GM12878 (cell line): ENCODE measurements at regions not wholly inside any gene's neighbourhood (a gene's known extent, or its start where the extent isn't known, plus 50 kb on each side); places are given as distances from the start of the nearest gene placed in this dataset.

Experiments used
- CTCF ChIP-seq, 3 experiments: IDR thresholded peaks in 2 of 3; conservative IDR thresholded peaks in 1 of 3; 2 replicates each; pipeline ENCODE4 v1.5.1; 2011; ENCODE audit warnings: low read depth in 3 of 3, low read length in 3 of 3, mild to moderate bottlenecking in 3 of 3, control low read depth in 2 of 3, moderate library complexity in 2 of 3, inconsistent platforms in 1 of 3, mixed read lengths in 1 of 3; ENCODE audit not compliant: control insufficient read depth in 2 of 3, insufficient read depth in 1 of 3; ENCODE audit errors: extremely low read depth in 1 of 3
- ESRRA ChIP-seq: IDR thresholded peaks from 2 replicates; pipeline ENCODE4 v1.6.1; 2012; ENCODE audit warnings: mild to moderate bottlenecking, low read length, improper control_type of control experiment
- EZH2 ChIP-seq: IDR thresholded peaks from 2 replicates; pipeline ENCODE4 v1.6.1; 2012; ENCODE audit warnings: low read depth, mild to moderate bottlenecking, control low read depth, inconsistent platforms, low read length, borderline replicate concordance; ENCODE audit not compliant: control insufficient read depth
- JUND ChIP-seq: IDR thresholded peaks from 2 replicates; pipeline ENCODE4 v1.6.1; 2012; ENCODE audit warnings: low read depth, mild to moderate bottlenecking, low read length, improper control_type of control experiment, moderate library complexity
- MAX ChIP-seq: IDR thresholded peaks from 2 replicates; pipeline ENCODE4 v1.6.1; 2012; ENCODE audit warnings: low read depth, low read length, improper control_type of control experiment
- MYC ChIP-seq: IDR thresholded peaks from 2 replicates; pipeline ENCODE4 v1.6.1; 2011; ENCODE audit warnings: mild to moderate bottlenecking, low read length, moderate library complexity, inconsistent platforms; ENCODE audit not compliant: insufficient read depth, insufficient replicate concordance, insufficient read length, severe bottlenecking
- SMC3 ChIP-seq: IDR thresholded peaks from 2 replicates; pipeline ENCODE4 v1.6.1; 2011; ENCODE audit warnings: low read length, improper control_type of control experiment, borderline replicate concordance
- STAT3 ChIP-seq: IDR thresholded peaks from 2 replicates; pipeline ENCODE4 v1.6.1; 2011; ENCODE audit warnings: low read depth, low read length, improper control_type of control experiment
- USF2 ChIP-seq: IDR thresholded peaks from 2 replicates; pipeline ENCODE4 v1.6.1; 2011; ENCODE audit warnings: low read depth, low read length, improper control_type of control experiment, borderline replicate concordance
- YY1 ChIP-seq: IDR thresholded peaks from 2 replicates; pipeline ENCODE4 v1.6.1; 2011; ENCODE audit warnings: low read depth, mild to moderate bottlenecking, low read length

GRCh38 chr1:188906921-188907641, 1570.6 kb downstream of the BRINP3 start:
- no peak for TF ChIP-seq EZH2
- no peak for TF ChIP-seq STAT3
- no peak for TF ChIP-seq USF2
- TF ChIP-seq JUND: no peak
- TF ChIP-seq MYC: no peak
- no peak for TF ChIP-seq YY1
- TF ChIP-seq CTCF (IDR thresholded peaks at IDR 0.05 in 2 of 3, conservative IDR thresholded peaks at IDR 0.05 in 1 of 3; ENCODE audit: control insufficient read depth in 2 of 3, extremely low read depth in 1 of 3, insufficient read depth in 1 of 3, low read depth in 3 of 3, low read length in 3 of 3): no peak
- TF ChIP-seq SMC3: no peak
- TF ChIP-seq MAX: no peak
- no peak for TF ChIP-seq ESRRA
